HG02588 (cell line): ENCODE measurements at regions not wholly inside any gene's neighbourhood (a gene's known extent, or its start where the extent isn't known, plus 50 kb on each side); places are given as distances from the start of the nearest gene placed in this dataset.

Source experiments
- ATAC-seq: cut with Tn5 transposase; IDR thresholded peaks from one replicate; pipeline ENCODE4 v1.9.1; 2021; ENCODE audit warnings: mild to moderate bottlenecking, moderate library complexity; ENCODE audit not compliant: unreplicated experiment

DNA sequence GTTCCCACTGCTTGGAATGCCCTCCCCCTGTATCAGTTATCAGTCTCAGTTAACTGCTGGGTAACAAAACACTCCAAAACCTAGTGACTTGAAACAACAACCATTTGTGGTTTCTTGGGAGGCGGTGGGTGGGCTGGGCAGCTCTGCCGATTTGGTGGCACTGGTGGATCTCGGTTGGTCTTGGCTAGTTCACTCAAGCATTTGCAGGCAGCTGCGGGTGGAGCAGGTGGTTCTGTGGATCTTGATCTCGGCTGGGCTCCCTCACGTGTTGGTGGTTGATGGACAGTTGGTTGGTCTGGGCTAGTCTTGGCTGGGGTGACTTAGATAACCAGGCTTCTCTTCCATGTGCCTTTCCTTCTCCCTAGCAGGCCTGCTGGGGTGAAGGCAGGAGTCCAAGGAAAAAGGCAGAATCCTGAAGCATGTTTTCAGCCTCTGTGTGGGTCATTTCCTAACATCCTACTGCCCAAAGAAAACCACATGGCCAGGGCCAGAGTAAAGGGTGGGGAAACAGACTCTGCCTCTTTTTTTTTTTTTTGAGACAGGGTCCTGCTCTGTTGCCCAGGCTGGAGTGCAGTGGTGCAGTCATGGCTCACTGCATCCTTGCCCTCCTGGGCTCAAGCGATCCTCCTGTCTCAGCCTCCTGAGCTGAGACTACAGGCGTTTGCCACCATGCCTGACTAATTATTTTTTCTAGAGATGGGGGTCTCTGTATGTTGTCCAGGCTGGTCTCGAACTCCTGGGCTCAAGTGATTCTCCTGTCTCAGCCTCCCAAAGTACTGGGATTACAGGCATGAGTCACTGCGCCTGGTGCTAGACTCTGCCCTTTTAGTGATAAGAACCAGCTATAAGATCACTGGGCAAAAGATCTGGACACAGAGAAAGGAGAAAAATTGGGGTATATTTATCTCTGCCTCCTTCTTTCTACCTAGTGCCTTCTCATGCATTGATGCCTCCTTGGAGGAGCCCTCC is 183.7 kb downstream of the RGS3 start:
- ATAC-seq = no peak

DNA sequence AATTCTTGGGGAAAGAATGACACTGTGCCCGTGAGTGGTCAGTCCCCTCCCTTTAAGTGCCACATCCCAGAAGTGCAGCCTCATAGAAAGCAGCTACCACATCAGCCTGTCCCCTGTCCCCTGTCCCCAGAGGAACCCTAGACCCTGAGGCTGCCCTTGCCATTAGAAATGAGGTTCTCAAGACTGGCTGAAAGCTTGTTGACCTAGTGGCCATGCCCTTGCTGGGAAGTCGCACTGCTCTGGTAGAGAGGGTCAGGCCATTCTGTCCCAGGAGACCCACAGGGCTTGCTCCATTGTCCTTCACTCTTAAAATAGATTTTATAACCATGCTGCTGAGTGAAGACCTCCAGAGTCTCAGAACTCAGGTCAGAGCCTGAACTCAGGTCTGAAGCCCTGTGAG is 184.5 kb downstream of the RGS3 start:
- no peak for ATAC-seq

DNA sequence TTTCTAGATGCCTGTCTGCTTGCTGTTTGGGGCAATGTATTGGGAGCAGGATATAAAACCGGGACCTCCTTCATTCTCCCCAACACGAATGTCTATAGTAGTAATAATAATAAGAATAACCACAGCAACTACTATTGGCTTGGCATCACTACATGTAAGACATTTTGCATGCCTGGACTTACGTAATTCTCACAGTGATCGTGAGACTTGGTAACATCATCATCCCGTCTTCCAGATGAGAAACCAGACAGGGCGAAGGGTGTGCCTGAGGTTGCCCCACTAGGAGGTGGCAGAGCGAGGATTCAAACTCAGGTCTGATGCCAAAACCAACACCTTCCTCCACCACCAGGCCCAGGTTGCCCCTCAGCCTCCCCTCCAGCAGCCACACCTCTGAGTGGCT is 185.1 kb downstream of the RGS3 start:
- no peak for ATAC-seq

DNA sequence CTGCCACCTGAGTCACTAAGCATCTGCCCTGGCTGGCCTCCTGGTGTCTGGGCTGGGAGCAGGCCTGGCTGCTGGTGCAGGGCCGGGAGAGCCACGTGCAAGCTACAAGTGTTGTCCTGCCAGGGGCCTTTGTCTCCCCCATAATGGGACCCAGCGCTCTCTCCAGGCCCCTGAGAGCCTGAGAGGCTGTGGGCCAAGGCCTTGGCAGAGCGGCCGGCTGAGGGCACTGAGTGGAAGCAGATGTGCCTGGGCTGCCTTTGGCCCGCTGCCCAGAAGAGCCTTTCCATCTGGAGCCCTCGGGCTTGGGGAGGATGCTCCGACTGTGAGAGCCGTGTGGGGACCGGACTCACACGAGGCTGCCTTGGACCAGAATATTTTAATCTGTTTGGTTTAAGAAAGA is 185.5 kb downstream of the RGS3 start:
- ATAC-seq = no peak

- no peak for ATAC-seq
These were observed 186.3 kb downstream of the RGS3 start for GRCh38 chr9:113649855-113650206.

DNA sequence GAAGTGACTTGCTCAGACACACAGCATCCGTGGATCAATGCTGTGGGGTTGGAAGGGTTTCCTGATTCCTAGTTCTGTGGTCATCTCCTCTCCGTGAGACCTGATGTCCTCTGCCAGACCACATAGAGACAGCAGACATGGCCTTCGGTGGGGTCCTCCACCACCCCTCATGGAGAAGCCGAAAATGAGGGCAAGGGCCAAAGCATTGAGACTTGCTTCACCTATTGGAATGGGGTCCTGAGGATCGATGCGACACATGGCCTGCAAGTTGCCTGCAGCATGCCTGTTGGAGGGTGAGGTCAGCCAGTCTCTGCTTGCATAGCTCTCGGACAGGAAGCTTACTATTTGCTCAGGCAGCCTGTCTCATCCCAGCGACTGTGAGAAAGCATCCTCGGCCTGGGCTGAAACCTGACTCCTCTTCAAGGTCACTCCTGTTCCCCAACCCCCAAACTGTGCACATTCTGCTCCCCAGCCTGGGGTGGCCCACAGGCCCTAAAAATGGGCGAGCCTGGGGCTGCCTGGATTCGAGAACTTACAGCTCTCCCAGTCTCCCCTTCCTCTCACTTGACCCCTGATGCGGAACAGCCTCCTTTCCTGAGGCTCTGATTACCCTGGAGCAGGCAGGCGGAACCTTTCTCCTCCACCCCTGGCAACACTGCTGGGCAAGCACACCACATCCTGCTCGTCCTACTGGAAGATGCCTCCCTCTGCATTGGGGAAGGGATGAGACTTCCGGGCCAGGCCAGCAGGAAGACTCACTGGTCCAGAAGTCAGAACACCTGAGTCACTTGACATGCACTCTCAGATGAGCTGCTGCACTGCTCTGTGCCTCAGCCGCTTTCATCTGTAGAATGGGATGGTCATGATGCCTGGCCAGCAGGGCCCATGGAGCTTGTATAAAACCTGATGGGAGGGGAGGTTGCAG is 186.9 kb downstream of the RGS3 start:
- ATAC-seq = no peak

- no peak for ATAC-seq
These were observed 188.4 kb downstream of the RGS3 start for GRCh38 chr9:113651896-113652295.

- ATAC-seq = no peak
These were observed 189.0 kb downstream of the RGS3 start for GRCh38 chr9:113652355-113653152.

DNA sequence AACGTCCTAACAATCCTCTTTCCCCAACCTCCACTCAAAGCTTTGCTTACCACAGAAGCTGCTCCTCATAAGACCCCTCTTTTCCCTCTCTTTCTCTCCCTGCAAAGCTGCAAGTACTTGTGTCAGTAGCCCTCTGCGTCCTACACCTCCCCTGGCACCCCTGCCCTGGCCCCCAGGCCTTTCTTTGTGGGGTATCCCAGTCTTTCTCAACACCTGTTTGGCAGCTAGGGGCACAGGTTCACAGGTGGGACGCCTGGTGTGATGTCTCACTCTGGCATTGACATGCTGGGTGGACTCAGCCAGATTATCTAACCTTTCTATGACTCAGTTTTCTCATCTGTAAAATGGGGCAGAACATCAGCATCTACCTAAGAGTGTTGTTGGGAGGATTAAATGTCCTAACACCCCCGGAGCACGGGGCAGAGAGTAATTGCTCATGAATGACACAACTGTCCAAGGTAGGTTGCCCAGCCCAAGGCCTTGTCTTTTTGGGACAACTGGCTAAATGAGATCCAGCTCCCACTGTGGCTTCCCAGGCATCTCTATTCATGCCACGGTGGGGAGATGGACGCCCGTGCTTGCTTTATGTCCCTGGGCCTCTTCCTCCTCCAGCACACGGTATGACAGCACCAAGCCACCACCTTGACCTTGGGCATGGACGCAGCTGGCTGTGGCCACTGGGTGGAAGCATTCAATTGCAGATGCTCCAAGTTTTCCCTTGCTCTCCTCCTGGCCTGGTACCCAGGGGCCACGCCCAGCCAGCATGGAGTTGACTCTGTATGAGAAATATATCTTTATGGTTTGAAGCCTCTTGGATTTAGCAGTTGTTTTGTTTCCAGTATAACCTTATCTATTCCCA is 190.4 kb downstream of the RGS3 start:
- ATAC-seq = no peak

GRCh38 chr9:113654605-113655428 is 191.3 kb downstream of the RGS3 start:
- ATAC-seq = no peak

- ATAC-seq = no peak
These were observed 193.5 kb downstream of the RGS3 start for GRCh38 chr9:113656771-113657670.

DNA sequence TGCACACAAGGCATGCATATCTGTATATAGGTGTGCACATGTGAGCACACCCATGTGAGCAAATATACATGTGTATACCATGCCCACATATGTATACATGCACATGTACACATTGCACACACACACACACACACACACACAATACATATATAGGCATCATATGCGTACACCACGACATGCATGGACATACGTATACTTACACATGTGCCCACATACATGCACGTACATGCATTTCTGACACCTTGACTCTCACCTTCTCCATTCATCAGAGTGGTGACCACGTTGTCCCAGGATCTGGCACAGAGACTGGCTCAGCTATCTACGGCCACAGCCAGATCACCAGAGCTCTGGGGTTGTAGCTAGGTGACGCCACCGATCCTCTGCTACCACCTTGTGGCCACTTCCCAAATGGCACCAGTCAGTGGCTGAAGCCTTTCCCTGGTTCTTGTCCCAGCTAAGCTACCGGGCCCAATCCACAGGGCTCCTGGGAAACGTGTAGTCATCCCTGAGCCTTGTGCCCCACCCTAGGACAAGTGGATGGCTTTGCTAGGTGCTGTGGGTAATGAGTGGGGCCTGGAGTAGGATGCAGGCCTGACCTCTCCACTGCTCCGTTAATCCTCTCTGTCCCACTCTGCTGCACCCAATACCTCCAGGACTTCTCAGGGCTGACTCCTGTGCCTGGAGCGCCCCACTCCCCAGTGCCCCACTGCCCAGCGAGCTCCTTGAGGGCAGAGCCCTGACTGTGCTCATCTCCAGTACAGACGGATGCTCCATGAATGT is 194.4 kb downstream of the RGS3 start:
- ATAC-seq = peak; percentile 75

- ATAC-seq = no peak
These were observed 195.0 kb downstream of the RGS3 start for GRCh38 chr9:113658545-113658895.

DNA sequence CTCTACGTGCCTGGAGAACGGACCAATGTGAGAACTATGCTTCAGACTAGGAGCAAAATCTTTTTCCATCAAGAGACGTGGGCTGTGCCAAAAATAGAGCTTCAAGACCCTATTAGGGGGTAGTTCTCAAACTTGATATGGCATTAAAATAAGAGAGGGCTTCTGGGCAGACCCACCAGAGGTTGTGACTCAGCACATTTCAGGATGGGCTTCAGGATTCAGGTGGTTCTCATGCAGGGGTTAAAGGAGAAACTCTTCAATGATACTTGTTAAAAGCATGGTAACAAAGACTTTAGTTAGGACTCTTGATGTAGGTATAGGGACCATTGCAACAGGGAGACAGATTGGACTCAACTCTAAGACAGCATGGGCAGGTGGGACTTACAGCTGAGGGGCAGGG is 195.5 kb downstream of the RGS3 start:
- no peak for ATAC-seq

DNA sequence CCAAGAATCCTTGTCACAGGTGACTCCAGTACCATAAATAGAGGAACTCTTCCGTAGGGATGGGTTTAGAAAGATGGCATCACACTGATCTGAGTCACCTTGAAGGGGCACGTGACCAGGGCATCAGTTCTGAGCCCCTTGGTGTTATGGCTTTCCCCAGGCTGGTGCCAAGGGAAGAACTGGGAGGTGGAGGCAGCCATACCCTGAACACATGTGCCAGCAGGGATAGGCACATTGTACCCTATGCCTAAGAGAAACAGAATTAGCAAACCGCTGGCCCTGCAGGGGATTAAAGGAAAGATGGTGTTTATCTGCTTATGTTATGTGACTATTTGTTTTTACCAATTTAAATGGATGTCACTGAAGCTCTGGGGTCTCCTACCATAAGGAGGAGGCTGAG is 196.2 kb downstream of the RGS3 start:
- ATAC-seq = no peak

DNA sequence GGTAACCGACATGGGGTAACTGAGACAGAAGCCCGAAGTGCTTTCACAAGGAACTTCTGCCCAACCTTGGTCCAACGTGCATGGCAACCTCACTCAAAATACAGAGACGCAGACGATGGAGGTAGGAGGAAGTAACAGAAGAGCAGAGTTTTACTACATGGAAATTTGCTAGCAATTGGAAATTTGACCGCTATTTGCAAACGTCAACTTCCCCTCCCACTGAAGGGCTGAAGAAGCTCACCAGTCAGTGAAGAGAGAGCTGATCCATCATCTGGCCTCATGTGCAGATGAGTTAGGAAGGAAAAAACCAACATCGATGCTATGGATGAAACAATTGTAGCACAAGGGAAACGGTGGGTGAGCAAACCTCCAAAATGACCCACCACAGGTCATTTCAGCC is 196.7 kb downstream of the RGS3 start:
- ATAC-seq = no peak

- no peak for ATAC-seq
These were observed 197.5 kb downstream of the RGS3 start for GRCh38 chr9:113661074-113661473.
